Right lobe of liver (tissue), 6 donors: ENCODE measurements at regions not wholly inside any gene's neighbourhood (a gene's known extent, or its start where the extent isn't known, plus 50 kb on each side); places are given as distances from the start of the nearest gene placed in this dataset.

Source experiments
- ATAC-seq, 4 donors: fragments of 200-7000 bp; cut with Tn5 transposase; one replicate each; pipeline ENCODE4 v1.9.1; 2020; ENCODE audit warnings: mild to moderate bottlenecking in 4 of 4, moderate library complexity in 4 of 4
- DNase-seq, 3 donors: peaks; one replicate each; pipeline ENCODE4 v3.0.0-alpha.2; 2020
- H3K27ac ChIP-seq, 3 donors: fragments of 200-600 bp; one replicate each; pipeline ENCODE4 v1.8.0; 2022
- H3K27me3 ChIP-seq, 2 donors: fragments of 200-600 bp; one replicate each; pipeline ENCODE4 v1.8.0; 2022
- H3K36me3 ChIP-seq, 4 donors: fragments of 200-600 bp; sonication (generic) in 1 of 4; one replicate each; pipeline versions ENCODE4 v1.5.1 to v1.8.0; 2017 to 2022; ENCODE audit warnings: control low read depth in 1 of 4
- H3K4me1 ChIP-seq, 4 donors: fragments of 200-600 bp; sonication (generic) in 1 of 4; one replicate each; pipeline versions ENCODE4 v1.5.1 to v1.8.0; 2017 to 2022; ENCODE audit warnings: control low read depth in 1 of 4
- H3K4me3 ChIP-seq, 3 donors: fragments of 200-600 bp; one replicate each; pipeline ENCODE4 v1.8.0; 2022
- H3K9me3 ChIP-seq, 4 donors: fragments of 200-600 bp; sonication (generic) in 1 of 4; one replicate each; pipeline versions ENCODE4 v1.5.1 to v1.8.0; 2017 to 2022; ENCODE audit warnings: control low read depth in 1 of 4
- CTCF ChIP-seq, 4 donors: fragments of 200-600 bp in 3 of 4; fragments of 450-650 bp in 1 of 4; IDR thresholded peaks; one replicate each; pipeline versions ENCODE4 v1.5.1 to v1.8.0; 2016 to 2022; ENCODE audit warnings: antibody characterized with exemption in 4 of 4, mild to moderate bottlenecking in 2 of 4
- POLR2A ChIP-seq: fragments of 450-650 bp; IDR thresholded peaks from one replicate; pipeline ENCODE4 v1.6.1; 2017; ENCODE audit warnings: antibody characterized with exemption, mild to moderate bottlenecking
- WGBS: methylation state at CpG from one replicate; pipeline ENCODE4 v1.1.6; 2018; ENCODE audit warnings: low coverage, low lambda C conversion rate; ENCODE audit not compliant: insufficient coverage; ENCODE audit errors: missing lambda C conversion rate; 5-methylcytosine and 5-hydroxymethylcytosine counted together
- intact Hi-C, 2 donors: fragments of 100-400 bp; cut with DNase I; formaldehyde crosslinking; loops; one replicate each; pipeline versions ENCODE4 v1.11.2 to v1.14.1; 2022
- donor health status: DM: no; HTN: yes; CAD: no.
- donor health status: DM: no; HTN: no; CAD: no.
- donor health status: DM: no; HTN: no; CAD: no.
- donor health status: DM: no; HTN: yes; CAD: no.
- donor health status: DM: no; HTN: yes; CAD: no.

GRCh38 chr9:97786341-97786740, 66.7 kb upstream of the FOXE1 start:
- intact Hi-C loops: no loop called here
- ATAC-seq: no peak

GRCh38 chr9:97787551-97787950, 65.5 kb upstream of the FOXE1 start:
- Histone ChIP-seq H3K4me3 (no peak overlapping the region), H3K4me1 (peaks cover 0 to 8% (median 0%) of the 10 kb centered on the region in 4 donors), H3K27ac (no peak overlapping the region), H3K9me3 (no peaks in the 10 kb centered on the region), H3K27me3 (no peaks in the 10 kb centered on the region), H3K36me3 (no peaks in the 10 kb centered on the region)
- no CpG with 5 or more reads among the region's 1 CpG for WGBS
- TF ChIP-seq POLR2A (no peak), CTCF (IDR thresholded peaks at IDR 0.05) (no peak)
- ATAC-seq (no peak), DNase-seq (no peak)
- intact Hi-C loops: no loop called here

More at GRCh38 chr9:97786341-97786740, 66.7 kb upstream of the FOXE1 start:
- TF ChIP-seq POLR2A (no peak), CTCF (IDR thresholded peaks at IDR 0.05) (no peak)
- Histone ChIP-seq H3K27me3 (no peaks in the 10 kb centered on the region), H3K9me3 (no peaks in the 10 kb centered on the region), H3K4me1 (peaks cover 0 to 8% (median 0%) of the 10 kb centered on the region in 4 donors), H3K27ac (no peak overlapping the region), H3K4me3 (no peak overlapping the region), H3K36me3 (no peaks in the 10 kb centered on the region)
- DNase-seq: no peak
- 65% methylated on average over 5 of the region's 5 CpGs for WGBS

GRCh38 chr9:97788763-97789663, 64.0 kb upstream of the FOXE1 start:
- H3K4me3 ChIP-seq: no peak overlapping the region
- no peaks in the 10 kb centered on the region for H3K9me3 ChIP-seq
- TF ChIP-seq POLR2A (no peak), CTCF (IDR thresholded peaks at IDR 0.05) (no peak)
- no peaks in the 10 kb centered on the region for H3K27me3 ChIP-seq
- WGBS: 72% methylated on average over 7 of the region's 7 CpGs
- DNase-seq: peak in 2 of 3 donors; percentile 57 to 75
- peak; percentile 82 to 93 (median 88) for ATAC-seq
- H3K27ac ChIP-seq: no peak overlapping the region
- H3K4me1 ChIP-seq: peaks cover 0 to 8% (median 0%) of the 10 kb centered on the region in 4 donors
- H3K36me3 ChIP-seq: no peaks in the 10 kb centered on the region
- intact Hi-C loops: no loop called here

GRCh38 chr9:97790542-97790941, 62.5 kb upstream of the FOXE1 start:
- intact Hi-C loops: no loop called here
- H3K36me3 ChIP-seq: no peaks in the 10 kb centered on the region
- no peaks in the 10 kb centered on the region for H3K27me3 ChIP-seq
- peaks cover 0 to 8% (median 0%) of the 10 kb centered on the region in 4 donors for H3K4me1 ChIP-seq
- WGBS: 63% methylated on average over 5 of the region's 5 CpGs
- peak in 2 of 4 donors; percentile 37 to 55 for ATAC-seq
- TF ChIP-seq CTCF (IDR thresholded peaks at IDR 0.05) (no peak), POLR2A (no peak)
- DNase-seq: no peak
- H3K9me3 ChIP-seq: no peaks in the 10 kb centered on the region
- no peak overlapping the region for H3K27ac ChIP-seq
- no peak overlapping the region for H3K4me3 ChIP-seq
